Tibial nerve (tissue), 4 donors: ENCODE measurements at regions not wholly inside any gene's neighbourhood (a gene's known extent, or its start where the extent isn't known, plus 50 kb on each side); places are given as distances from the start of the nearest gene placed in this dataset.
"Not testable (repeated sequence)": the region's sequence is repeated elsewhere in the genome, so short reads cannot be mapped to it uniquely, and the experiment has no call there.

ENCODE experiments used
- DNase-seq, 2 donors: peaks; one replicate each; pipeline ENCODE4 v3.0.0-alpha.2; 2019; ENCODE audit warnings: low spot score in 2 of 2
- H3K27ac ChIP-seq, 4 donors: fragments of 200-600 bp; sonication (generic) in 3 of 4; one replicate each; pipeline ENCODE4 v1.5.1; 2017 to 2019; ENCODE audit warnings: mild to moderate bottlenecking in 1 of 4
- H3K27me3 ChIP-seq, 2 donors: fragments of 200-600 bp; sonication (generic) in 1 of 2; one replicate each; pipeline versions ENCODE4 v1.5.1 to v1.6.0; 2017 to 2019
- H3K36me3 ChIP-seq, 3 donors: fragments of 200-600 bp; sonication (generic); one replicate each; pipeline ENCODE4 v1.5.1; 2018 to 2019
- H3K4me1 ChIP-seq, 4 donors: fragments of 200-600 bp; sonication (generic) in 3 of 4; one replicate each; pipeline ENCODE4 v1.5.1; 2017 to 2019
- H3K4me3 ChIP-seq, 4 donors: fragments of 200-600 bp; sonication (generic) in 3 of 4; one replicate each; pipeline ENCODE4 v1.5.1; 2017 to 2019; ENCODE audit warnings: mild to moderate bottlenecking in 1 of 4, moderate library complexity in 1 of 4
- H3K9me3 ChIP-seq, 4 donors: fragments of 200-600 bp; sonication (generic) in 3 of 4; one replicate each; pipeline ENCODE4 v1.5.1; 2017 to 2019
- EP300 ChIP-seq, 2 donors: sonication (generic); formaldehyde crosslinking; IDR thresholded peaks; one replicate each; pipeline ENCODE4 v1.6.1; 2017; ENCODE audit warnings: antibody characterized with exemption in 2 of 2, mild to moderate bottlenecking in 1 of 2
- POLR2A ChIP-seq, 2 donors: fragments of 450-650 bp; IDR thresholded peaks; one replicate each; pipeline ENCODE4 v1.6.1; 2017; ENCODE audit warnings: antibody characterized with exemption in 2 of 2, mild to moderate bottlenecking in 2 of 2, moderate library complexity in 2 of 2
- WGBS, 2 donors: methylation state at CpG; one replicate each; pipeline ENCODE4 v1.1.5; 2018; 5-methylcytosine and 5-hydroxymethylcytosine counted together
- TF ChIP-seq, protein P1 (sequence below), 5 experiments: fragments of 200-600 bp in 3 of 5; fragments of 450-650 bp in 2 of 5; sonication (generic) in 3 of 5; IDR thresholded peaks; one replicate each; pipeline ENCODE4 v1.5.1; 2016 to 2019; ENCODE audit warnings: antibody characterized with exemption in 5 of 5, mild to moderate bottlenecking in 3 of 5, moderate library complexity in 2 of 5

DNA sequence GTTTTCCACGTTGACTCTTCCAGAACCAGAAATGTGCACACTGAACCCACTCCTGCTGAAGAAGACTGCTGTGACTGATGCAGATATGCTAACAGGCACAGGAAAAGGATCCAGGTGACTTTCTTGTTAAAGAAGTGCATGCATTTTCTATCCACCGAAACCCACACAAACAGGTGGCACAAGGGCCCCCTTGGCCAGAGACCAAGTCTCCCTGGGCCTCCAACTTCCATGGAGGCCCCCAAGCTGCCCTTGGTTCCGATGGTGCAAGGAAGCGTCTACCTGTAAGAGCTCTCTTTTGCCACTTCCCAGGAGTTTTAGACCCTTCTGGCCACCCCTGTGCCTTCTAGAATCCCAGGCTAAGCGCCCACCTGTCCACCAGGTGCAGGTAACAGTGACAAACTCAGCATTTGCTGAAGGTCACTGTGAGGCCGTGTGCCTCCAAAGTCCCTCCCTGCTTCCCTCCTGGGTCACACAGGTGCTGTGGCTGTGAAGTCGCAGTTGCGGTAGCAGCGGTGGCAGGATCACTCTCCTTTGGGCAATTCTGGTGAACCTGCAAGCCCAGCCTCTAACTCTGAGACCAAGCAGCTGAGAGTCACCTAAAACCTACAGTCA lies 134.8 kb downstream of the PXDC1 start:
- H3K4me1 ChIP-seq: no peaks in the 10 kb centered on the region
- H3K4me3 ChIP-seq: no peak overlapping the region
- H3K27ac ChIP-seq: no peak overlapping the region
- TF ChIP-seq POLR2A (IDR thresholded peaks at IDR 0.05): no peak
- TF ChIP-seq, protein P1, sequence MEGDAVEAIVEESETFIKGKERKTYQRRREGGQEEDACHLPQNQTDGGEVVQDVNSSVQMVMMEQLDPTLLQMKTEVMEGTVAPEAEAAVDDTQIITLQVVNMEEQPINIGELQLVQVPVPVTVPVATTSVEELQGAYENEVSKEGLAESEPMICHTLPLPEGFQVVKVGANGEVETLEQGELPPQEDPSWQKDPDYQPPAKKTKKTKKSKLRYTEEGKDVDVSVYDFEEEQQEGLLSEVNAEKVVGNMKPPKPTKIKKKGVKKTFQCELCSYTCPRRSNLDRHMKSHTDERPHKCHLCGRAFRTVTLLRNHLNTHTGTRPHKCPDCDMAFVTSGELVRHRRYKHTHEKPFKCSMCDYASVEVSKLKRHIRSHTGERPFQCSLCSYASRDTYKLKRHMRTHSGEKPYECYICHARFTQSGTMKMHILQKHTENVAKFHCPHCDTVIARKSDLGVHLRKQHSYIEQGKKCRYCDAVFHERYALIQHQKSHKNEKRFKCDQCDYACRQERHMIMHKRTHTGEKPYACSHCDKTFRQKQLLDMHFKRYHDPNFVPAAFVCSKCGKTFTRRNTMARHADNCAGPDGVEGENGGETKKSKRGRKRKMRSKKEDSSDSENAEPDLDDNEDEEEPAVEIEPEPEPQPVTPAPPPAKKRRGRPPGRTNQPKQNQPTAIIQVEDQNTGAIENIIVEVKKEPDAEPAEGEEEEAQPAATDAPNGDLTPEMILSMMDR (IDR thresholded peaks at IDR 0.05): no peak
- no peak for TF ChIP-seq EP300 (IDR thresholded peaks at IDR 0.05)
- H3K9me3 ChIP-seq: no peaks in the 10 kb centered on the region
- peaks cover 0 to 4% of the 10 kb centered on the region in 2 donors for H3K27me3 ChIP-seq
- DNase-seq: no peak
- WGBS, 2 donors: 87 to 88% methylated on average over 9 of the region's 9 CpGs
- no peaks in the 10 kb centered on the region for H3K36me3 ChIP-seq

DNA sequence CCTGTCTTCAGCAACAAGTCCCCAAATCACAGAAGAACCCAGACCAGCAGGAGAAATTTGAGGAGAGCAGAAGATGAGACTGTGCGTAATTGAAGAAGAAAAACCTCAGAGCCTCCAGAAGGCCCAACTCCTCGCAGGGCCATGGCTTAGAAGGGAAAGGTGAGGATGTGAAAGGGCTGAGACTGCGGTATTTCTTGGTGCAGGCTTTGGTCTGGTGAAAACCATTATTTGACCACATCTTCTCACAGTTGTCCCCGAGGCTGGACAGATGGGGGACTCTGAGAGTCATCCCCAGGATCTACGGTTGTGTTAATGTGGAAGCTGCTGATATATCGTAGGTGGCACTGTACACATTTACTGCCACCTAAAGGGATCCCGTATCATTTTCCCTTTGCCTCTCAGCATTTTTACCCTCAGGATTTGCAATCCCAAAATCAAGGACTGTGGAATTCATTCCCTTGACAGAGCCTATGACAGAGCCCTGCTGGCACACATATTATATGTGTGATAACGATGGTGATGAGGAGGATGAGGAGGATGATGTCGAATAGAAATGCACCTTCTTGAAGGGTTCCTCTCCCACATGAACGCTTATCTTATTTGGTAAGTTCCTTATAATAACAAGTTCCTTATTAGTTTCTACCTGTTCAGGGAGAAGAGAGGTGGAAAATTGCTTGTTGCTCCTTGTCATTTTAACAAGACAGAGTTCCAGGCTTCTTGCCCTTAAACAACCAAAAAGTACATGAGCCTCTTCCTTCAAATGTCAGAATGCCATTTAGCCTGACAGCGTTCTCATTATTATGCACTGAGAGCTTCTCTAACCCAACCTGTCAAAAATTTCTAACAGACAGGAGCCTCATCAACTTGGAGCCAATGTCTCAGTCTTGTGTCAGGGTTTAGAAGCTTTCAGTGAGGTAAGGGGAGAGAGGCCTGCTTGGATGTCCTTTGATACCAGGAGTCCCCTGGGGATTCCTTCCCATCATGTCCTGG lies 135.8 kb downstream of the PXDC1 start:
- H3K36me3 ChIP-seq: no peaks in the 10 kb centered on the region
- 90 to 91% methylated on average over 11 of the region's 11 CpGs for WGBS, 2 donors
- no peaks in the 10 kb centered on the region for H3K9me3 ChIP-seq
- H3K27ac ChIP-seq: no peak overlapping the region
- H3K4me1 ChIP-seq: no peaks in the 10 kb centered on the region
- H3K27me3 ChIP-seq: peaks cover 0 to 4% of the 10 kb centered on the region in 2 donors
- DNase-seq: no peak
- H3K4me3 ChIP-seq: no peak overlapping the region
- TF ChIP-seq EP300 (IDR thresholded peaks at IDR 0.05): no peak
- TF ChIP-seq POLR2A (IDR thresholded peaks at IDR 0.05): no peak
- TF ChIP-seq, protein P1 (IDR thresholded peaks at IDR 0.05): no peak

DNA sequence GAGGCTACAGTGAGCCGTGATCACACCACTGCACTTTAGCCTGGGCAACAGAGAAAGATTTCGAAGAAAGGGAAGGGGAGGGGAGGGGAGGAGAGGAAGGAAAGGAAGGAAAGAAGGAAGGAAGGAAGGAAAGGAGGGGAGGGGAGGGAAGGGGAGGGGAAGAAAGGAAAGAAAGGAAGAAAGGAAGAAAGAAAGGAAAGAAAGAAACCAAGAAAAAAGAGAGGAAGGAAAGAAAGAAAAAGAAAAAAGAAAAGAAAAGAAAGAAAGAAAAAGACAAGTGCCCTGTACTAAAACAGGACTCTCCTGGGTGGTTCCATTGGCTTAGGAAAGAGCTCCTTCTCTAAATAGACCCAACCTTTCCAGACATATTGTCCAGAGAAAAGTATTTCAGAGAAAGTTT lies 136.6 kb downstream of the PXDC1 start:
- Histone ChIP-seq H3K27me3 (peaks cover 0 to 4% of the 10 kb centered on the region in 2 donors), H3K4me1 (no peaks in the 10 kb centered on the region), H3K9me3 (no peaks in the 10 kb centered on the region), H3K4me3 (no peak overlapping the region), H3K27ac (no peak overlapping the region), H3K36me3 (no peaks in the 10 kb centered on the region)
- no peak for DNase-seq
- no peak for TF ChIP-seq POLR2A (IDR thresholded peaks at IDR 0.05)
- TF ChIP-seq EP300 (IDR thresholded peaks at IDR 0.05): no peak
- TF ChIP-seq, protein P1 (IDR thresholded peaks at IDR 0.05): no peak
- WGBS, 2 donors: 59 to 65% methylated on average over 2 of the region's 2 CpGs

DNA sequence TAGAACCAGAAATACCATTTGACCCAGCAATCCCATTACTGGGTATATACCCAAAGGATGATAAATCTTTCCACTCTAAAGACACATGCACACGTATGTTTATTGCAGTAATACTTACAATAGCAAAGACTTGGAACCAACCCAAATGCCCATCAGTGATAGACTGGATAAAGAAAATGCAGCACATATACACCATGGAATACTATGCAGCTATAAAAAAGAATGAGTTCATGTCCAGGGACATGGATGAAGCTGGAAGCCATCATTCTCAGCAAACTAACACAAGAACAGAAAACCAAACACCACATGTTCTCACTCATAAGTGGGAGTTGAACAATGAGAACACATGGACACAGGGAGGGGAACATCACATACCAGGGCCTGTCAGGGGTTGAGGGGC lies 137.9 kb downstream of the PXDC1 start:
- H3K9me3 ChIP-seq, H3K27ac ChIP-seq, H3K4me1 ChIP-seq, H3K4me3 ChIP-seq, DNase-seq, H3K36me3 ChIP-seq, H3K27me3 ChIP-seq: not testable (repeated sequence)
- WGBS, 2 donors: 86% methylated on average over 1 of the region's 1 CpG

DNA sequence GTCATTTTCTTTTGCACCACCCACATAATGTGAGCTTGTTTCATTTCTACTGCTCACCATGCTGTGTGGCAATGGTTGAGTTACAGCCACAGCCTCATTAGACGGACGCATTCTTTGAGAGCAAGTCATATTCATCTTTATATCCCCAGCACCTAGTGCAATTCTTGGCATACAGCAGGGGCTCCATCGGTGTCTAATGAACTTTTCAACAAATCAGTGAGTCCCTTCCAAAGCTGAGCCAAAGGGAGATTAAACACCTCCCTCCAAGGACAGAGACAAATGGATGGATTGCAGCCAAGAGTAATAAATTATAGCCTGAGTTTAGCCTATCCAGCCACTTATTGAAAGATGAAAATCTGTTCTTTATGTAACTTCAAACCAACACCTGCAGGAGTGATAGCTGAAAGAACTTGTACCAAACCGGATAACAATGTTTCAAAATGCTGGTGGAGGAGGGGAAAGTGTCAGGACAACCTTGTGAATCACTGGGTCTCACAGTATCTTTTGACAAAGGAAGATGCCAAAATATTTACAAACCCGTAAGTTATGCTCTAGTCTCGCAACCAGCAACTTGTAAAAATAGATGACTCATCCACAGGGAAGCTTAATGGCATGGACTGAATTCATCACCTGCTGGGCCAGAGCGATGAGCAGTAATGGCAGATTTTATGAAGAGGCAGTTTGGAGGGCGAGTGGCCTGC lies 139.0 kb downstream of the PXDC1 start:
- 61 to 62% methylated on average over 8 of the region's 8 CpGs for WGBS, 2 donors
- Histone ChIP-seq H3K4me1 (no peaks in the 10 kb centered on the region), H3K9me3 (no peaks in the 10 kb centered on the region), H3K36me3 (no peaks in the 10 kb centered on the region), H3K27me3 (no peaks in the 10 kb centered on the region), H3K27ac (no peak overlapping the region), H3K4me3 (no peak overlapping the region)
- TF ChIP-seq EP300 (IDR thresholded peaks at IDR 0.05) (no peak), POLR2A (IDR thresholded peaks at IDR 0.05) (no peak)
- TF ChIP-seq, protein P1 (IDR thresholded peaks at IDR 0.05): no peak
- DNase-seq: no peak
